ENCODE measurements at regions not wholly inside any gene's neighbourhood (a gene's known extent, or its start where the extent isn't known, plus 50 kb on each side); places are given as distances from the start of the nearest gene placed in this dataset.

DNA sequence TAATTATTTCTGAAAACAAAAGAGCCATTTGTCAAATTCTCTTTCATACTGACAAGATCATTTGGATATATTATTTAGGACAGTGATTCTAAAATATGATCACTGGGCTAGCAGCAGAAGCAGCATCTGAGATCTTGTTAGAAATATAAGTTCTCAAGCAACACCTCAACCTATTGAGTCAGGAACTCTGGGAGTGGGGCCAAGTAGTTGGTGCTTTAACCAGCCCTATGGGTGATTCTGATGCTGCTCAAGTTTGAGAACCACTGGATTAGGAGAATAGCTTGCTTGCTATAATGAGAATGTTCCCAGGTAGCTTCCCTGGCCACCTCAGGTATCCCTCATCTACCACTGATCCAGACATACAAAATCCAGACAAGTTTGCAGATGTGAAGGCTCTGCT is 466.9 kb upstream of the CELF4 start:
- TF ChIP-seq POLR2A (IDR thresholded peaks at IDR 0.05) (no peak), POLR2AphosphoS5 (IDR thresholded peaks at IDR 0.05) (no peak), EP300 (IDR thresholded peaks at IDR 0.05) (no peak)
- TF ChIP-seq, protein P1, sequence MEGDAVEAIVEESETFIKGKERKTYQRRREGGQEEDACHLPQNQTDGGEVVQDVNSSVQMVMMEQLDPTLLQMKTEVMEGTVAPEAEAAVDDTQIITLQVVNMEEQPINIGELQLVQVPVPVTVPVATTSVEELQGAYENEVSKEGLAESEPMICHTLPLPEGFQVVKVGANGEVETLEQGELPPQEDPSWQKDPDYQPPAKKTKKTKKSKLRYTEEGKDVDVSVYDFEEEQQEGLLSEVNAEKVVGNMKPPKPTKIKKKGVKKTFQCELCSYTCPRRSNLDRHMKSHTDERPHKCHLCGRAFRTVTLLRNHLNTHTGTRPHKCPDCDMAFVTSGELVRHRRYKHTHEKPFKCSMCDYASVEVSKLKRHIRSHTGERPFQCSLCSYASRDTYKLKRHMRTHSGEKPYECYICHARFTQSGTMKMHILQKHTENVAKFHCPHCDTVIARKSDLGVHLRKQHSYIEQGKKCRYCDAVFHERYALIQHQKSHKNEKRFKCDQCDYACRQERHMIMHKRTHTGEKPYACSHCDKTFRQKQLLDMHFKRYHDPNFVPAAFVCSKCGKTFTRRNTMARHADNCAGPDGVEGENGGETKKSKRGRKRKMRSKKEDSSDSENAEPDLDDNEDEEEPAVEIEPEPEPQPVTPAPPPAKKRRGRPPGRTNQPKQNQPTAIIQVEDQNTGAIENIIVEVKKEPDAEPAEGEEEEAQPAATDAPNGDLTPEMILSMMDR (IDR thresholded peaks at IDR 0.05): no peak
